Hepatocyte (in vitro differentiated cells): ENCODE measurements at regions not wholly inside any gene's neighbourhood (a gene's known extent, or its start where the extent isn't known, plus 50 kb on each side); places are given as distances from the start of the nearest gene placed in this dataset.

Experiments
- DNase-seq: peaks from one replicate; pipeline ENCODE4 v3.0.0-alpha.2; 2016; ENCODE audit warnings: low spot score
- H2AFZ ChIP-seq: fragments of 200-600 bp; sonication (generic); 2 replicates; pipeline ENCODE4 v1.6.0; 2016; ENCODE audit warnings: antibody characterized with exemption, mild to moderate bottlenecking
- H3K27ac ChIP-seq: fragments of 200-600 bp; sonication (generic); 2 replicates; pipeline ENCODE4 v1.5.1; 2016; ENCODE audit warnings: mild to moderate bottlenecking
- H3K27me3 ChIP-seq: fragments of 200-600 bp; sonication (generic); 2 replicates; pipeline ENCODE4 v1.6.1; 2016
- H3K36me3 ChIP-seq: fragments of 200-600 bp; sonication (generic); replicated peaks from 2 replicates; pipeline ENCODE4 v1.5.1; 2016; ENCODE audit warnings: low read depth; ENCODE audit not compliant: insufficient read depth
- H3K4me1 ChIP-seq: fragments of 200-600 bp; sonication (generic); 2 replicates; pipeline ENCODE4 v1.5.1; 2016; ENCODE audit warnings: mild to moderate bottlenecking, moderate library complexity; ENCODE audit not compliant: insufficient read depth
- H3K4me2 ChIP-seq: fragments of 200-600 bp; sonication (generic); 2 replicates; pipeline ENCODE4 v1.6.0; 2016
- H3K4me3 ChIP-seq: fragments of 200-600 bp; sonication (generic); 2 replicates; pipeline ENCODE4 v1.5.1; 2016; ENCODE audit warnings: mild to moderate bottlenecking
- H3K79me2 ChIP-seq: fragments of 200-600 bp; sonication (generic); 2 replicates; pipeline ENCODE4 v1.6.0; 2017; ENCODE audit warnings: mild to moderate bottlenecking
- H3K9me2 ChIP-seq: fragments of 200-600 bp; sonication (generic); replicated peaks from 2 replicates; pipeline ENCODE4 v1.6.0; 2017; ENCODE audit warnings: mild to moderate bottlenecking; ENCODE audit not compliant: insufficient read depth
- H3K9me3 ChIP-seq: fragments of 200-600 bp; sonication (generic); 2 replicates; pipeline ENCODE4 v1.5.1; 2016; ENCODE audit warnings: low read depth, mild to moderate bottlenecking
- H4K20me1 ChIP-seq: fragments of 200-600 bp; sonication (generic); 2 replicates; pipeline ENCODE4 v1.6.0; 2016; ENCODE audit warnings: mild to moderate bottlenecking; ENCODE audit not compliant: insufficient read depth, poor library complexity, severe bottlenecking
- CTCF ChIP-seq: fragments of 200-600 bp; sonication (generic); IDR thresholded peaks from 2 replicates; pipeline ENCODE4 v1.5.1; 2016; ENCODE audit warnings: antibody characterized with exemption, mild to moderate bottlenecking; ENCODE audit not compliant: poor library complexity
- EZH2 ChIP-seq: fragments of 200-600 bp; sonication (generic); IDR thresholded peaks from 2 replicates; pipeline ENCODE4 v1.6.1; 2016; ENCODE audit warnings: antibody characterized with exemption, mild to moderate bottlenecking, borderline replicate concordance
- EZH2phosphoT487 ChIP-seq: fragments of 200-600 bp; sonication (generic); IDR thresholded peaks from one replicate; pipeline ENCODE4 v1.6.1; 2018; ENCODE audit warnings: antibody characterized with exemption, mild to moderate bottlenecking, low read depth, moderate library complexity; ENCODE audit not compliant: unreplicated experiment, severe bottlenecking
- WGBS: methylation state at CpG from one replicate; pipeline ENCODE4 v1.1.6; 2016; ENCODE audit warnings: low lambda C conversion rate; ENCODE audit errors: missing lambda C conversion rate; 5-methylcytosine and 5-hydroxymethylcytosine counted together

- Histone ChIP-seq H3K27ac (no peak overlapping the region), H3K4me2 (no peak overlapping the region), H2AFZ (no peak overlapping the region), H4K20me1 (no peaks in the 10 kb centered on the region), H3K4me3 (no peak overlapping the region), H3K36me3 (no peaks in the 10 kb centered on the region), H3K79me2 (no peaks in the 10 kb centered on the region), H3K9me2 (no peaks in the 10 kb centered on the region), H3K4me1 (no peaks in the 10 kb centered on the region), H3K9me3 (no peaks in the 10 kb centered on the region), H3K27me3 (no peaks in the 10 kb centered on the region)
- 63% methylated on average over 2 of the region's 2 CpGs for WGBS
- no peak for DNase-seq
- TF ChIP-seq EZH2 (no peak), EZH2phosphoT487 (no peak), CTCF (no peak)
These were observed 240.2 kb upstream of the PTBP2 start for GRCh38 chr1:96481409-96481808.

GRCh38 chr1:96482616-96483015, 239.0 kb upstream of the PTBP2 start:
- TF ChIP-seq CTCF (no peak), EZH2phosphoT487 (no peak), EZH2 (no peak)
- peak overlapping the region; percentile 59 for H3K4me2 ChIP-seq
- no peaks in the 10 kb centered on the region for H3K27me3 ChIP-seq
- no peaks in the 10 kb centered on the region for H3K36me3 ChIP-seq
- H3K9me2 ChIP-seq = no peaks in the 10 kb centered on the region
- DNase-seq = no peak
- H2AFZ ChIP-seq = peak overlapping the region; percentile 19
- H3K4me3 ChIP-seq = no peak overlapping the region
- no peaks in the 10 kb centered on the region for H3K9me3 ChIP-seq
- no peaks in the 10 kb centered on the region for H3K79me2 ChIP-seq
- H3K27ac ChIP-seq = no peak overlapping the region
- H3K4me1 ChIP-seq = no peaks in the 10 kb centered on the region
- WGBS = 17% methylated on average over 4 of the region's 4 CpGs
- no peaks in the 10 kb centered on the region for H4K20me1 ChIP-seq

GRCh38 chr1:96487394-96487793, 234.2 kb upstream of the PTBP2 start:
- H3K4me2 ChIP-seq = no peak overlapping the region
- H3K27ac ChIP-seq = no peak overlapping the region
- H3K36me3 ChIP-seq = no peaks in the 10 kb centered on the region
- H3K79me2 ChIP-seq = no peaks in the 10 kb centered on the region
- no peak overlapping the region for H3K4me3 ChIP-seq
- no peak overlapping the region for H2AFZ ChIP-seq
- TF ChIP-seq CTCF = no peak
- no peak for TF ChIP-seq EZH2phosphoT487
- TF ChIP-seq EZH2 = no peak
- DNase-seq = no peak
- no peaks in the 10 kb centered on the region for H3K9me3 ChIP-seq
- H3K27me3 ChIP-seq = no peaks in the 10 kb centered on the region
- no peaks in the 10 kb centered on the region for H3K9me2 ChIP-seq
- H4K20me1 ChIP-seq = no peaks in the 10 kb centered on the region
- H3K4me1 ChIP-seq = no peaks in the 10 kb centered on the region
- WGBS = 71% methylated on average over 3 of the region's 3 CpGs

GRCh38 chr1:96487971-96488370, 233.6 kb upstream of the PTBP2 start:
- Histone ChIP-seq H3K4me2 (no peak overlapping the region), H3K4me3 (no peak overlapping the region), H3K9me3 (no peaks in the 10 kb centered on the region), H3K27ac (no peak overlapping the region), H3K79me2 (no peaks in the 10 kb centered on the region), H3K4me1 (no peaks in the 10 kb centered on the region), H4K20me1 (no peaks in the 10 kb centered on the region), H3K27me3 (no peaks in the 10 kb centered on the region), H3K36me3 (no peaks in the 10 kb centered on the region), H2AFZ (no peak overlapping the region), H3K9me2 (no peaks in the 10 kb centered on the region)
- no peak for DNase-seq
- WGBS = 82% methylated on average over 5 of the region's 5 CpGs
- no peak for TF ChIP-seq CTCF
- no peak for TF ChIP-seq EZH2
- no peak for TF ChIP-seq EZH2phosphoT487
